A673 (cell line): ENCODE measurements at regions not wholly inside any gene's neighbourhood (a gene's known extent, or its start where the extent isn't known, plus 50 kb on each side); places are given as distances from the start of the nearest gene placed in this dataset.

Source experiments
- EZH2 ChIP-seq: fragments of 200-600 bp; sonication (generic); IDR thresholded peaks from 2 replicates; pipeline ENCODE4 v1.6.1; 2017; ENCODE audit warnings: borderline replicate concordance, low read depth, mild to moderate bottlenecking, mixed read lengths, antibody characterized with exemption, low read length; ENCODE audit not compliant: poor library complexity, severe bottlenecking
- TF ChIP-seq, protein P1 (sequence below): fragments of 300-800, 200-600 bp; sonication (generic); conservative IDR thresholded peaks from 2 replicates; pipeline ENCODE4 v1.5.1; 2017; ENCODE audit warnings: low read depth, mild to moderate bottlenecking, antibody characterized with exemption, low read length, moderate library complexity, mixed read lengths

DNA sequence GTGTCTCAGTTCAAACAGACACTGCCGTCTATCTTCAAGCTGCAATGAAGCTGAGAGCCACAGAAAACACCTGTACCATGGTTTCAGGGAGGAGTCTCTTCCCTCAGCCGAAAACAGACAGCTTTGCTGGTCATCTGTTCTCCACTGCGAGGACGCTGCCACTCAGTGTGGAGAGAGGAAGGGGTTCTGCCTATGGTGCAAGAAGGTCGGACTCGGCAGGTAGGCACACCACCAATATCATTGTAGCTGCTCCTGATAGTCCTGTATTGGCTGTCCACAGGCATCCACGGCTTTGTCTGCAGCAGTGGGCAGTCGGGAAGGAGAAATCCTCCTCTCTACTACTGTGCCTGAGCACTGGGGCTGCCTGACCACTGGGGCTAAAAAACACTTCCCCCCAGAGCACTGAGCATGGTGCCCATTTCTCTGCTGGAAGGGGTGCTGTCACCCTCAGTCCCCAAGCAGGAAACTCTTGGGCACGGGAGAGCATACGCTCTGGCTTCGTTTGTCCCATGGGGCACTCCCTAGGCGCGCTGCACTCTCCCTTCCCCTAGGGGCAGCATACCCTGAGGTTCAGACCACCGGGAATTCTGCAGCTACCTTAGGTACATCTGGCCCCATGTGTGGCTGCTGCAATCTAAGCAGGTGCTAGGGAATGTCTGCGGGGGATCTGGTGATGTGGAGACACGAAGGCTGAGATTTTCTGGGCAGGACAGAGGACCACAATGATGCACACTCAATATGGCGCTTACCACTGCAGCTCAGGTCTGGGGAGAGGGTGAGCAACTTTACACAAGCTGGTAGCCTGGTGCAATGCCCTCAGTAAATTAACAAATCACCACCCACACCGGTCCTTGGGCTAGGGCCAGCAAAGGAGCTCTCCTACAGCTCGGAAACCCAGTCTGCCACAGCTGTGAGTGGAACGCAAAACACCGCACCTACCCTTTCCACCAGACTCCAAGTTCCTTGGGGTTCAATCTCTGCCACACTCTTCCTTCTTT, 880.9 kb upstream of the SEMA6A start:
- TF ChIP-seq, protein P1, sequence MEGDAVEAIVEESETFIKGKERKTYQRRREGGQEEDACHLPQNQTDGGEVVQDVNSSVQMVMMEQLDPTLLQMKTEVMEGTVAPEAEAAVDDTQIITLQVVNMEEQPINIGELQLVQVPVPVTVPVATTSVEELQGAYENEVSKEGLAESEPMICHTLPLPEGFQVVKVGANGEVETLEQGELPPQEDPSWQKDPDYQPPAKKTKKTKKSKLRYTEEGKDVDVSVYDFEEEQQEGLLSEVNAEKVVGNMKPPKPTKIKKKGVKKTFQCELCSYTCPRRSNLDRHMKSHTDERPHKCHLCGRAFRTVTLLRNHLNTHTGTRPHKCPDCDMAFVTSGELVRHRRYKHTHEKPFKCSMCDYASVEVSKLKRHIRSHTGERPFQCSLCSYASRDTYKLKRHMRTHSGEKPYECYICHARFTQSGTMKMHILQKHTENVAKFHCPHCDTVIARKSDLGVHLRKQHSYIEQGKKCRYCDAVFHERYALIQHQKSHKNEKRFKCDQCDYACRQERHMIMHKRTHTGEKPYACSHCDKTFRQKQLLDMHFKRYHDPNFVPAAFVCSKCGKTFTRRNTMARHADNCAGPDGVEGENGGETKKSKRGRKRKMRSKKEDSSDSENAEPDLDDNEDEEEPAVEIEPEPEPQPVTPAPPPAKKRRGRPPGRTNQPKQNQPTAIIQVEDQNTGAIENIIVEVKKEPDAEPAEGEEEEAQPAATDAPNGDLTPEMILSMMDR = peak; percentile 44
- TF ChIP-seq EZH2 = no peak
